Right ventricle myocardium inferior (tissue), 1 donor: ENCODE measurements at regions not wholly inside any gene's neighbourhood (a gene's known extent, or its start where the extent isn't known, plus 50 kb on each side); places are given as distances from the start of the nearest gene placed in this dataset.
"Not testable (repeated sequence)": the region's sequence is repeated elsewhere in the genome, so short reads cannot be mapped to it uniquely, and the experiment has no call there.

Experiments used
- ATAC-seq: fragments of 200-7000 bp; cut with Tn5 transposase; one replicate; pipeline ENCODE4 v1.9.1; 2020; ENCODE audit warnings: mild to moderate bottlenecking, moderate library complexity
- DNase-seq: peaks from one replicate; pipeline ENCODE4 v3.0.0; 2021; ENCODE audit errors: missing footprints
- intact Hi-C: fragments of 100-400 bp; cut with DNase I; formaldehyde crosslinking; loops from one replicate; pipeline ENCODE4 v1.11.0; 2022
- donor health status: DM: no; HTN: yes; CAD: no; lungs with severe emphysema.

GRCh38 chr12:94017247-94017646, 131.1 kb upstream of the PLXNC1 start:
- intact Hi-C loops, ATAC-seq, DNase-seq: not testable (repeated sequence)

- DNase-seq = no peak
- intact Hi-C loops = no loop called here
- peak; percentile 63 for ATAC-seq
These were observed 128.0 kb upstream of the PLXNC1 start for GRCh38 chr12:94020335-94020734.

- intact Hi-C loops = no loop called here
- ATAC-seq (no peak), DNase-seq (no peak)
These were observed 124.5 kb upstream of the PLXNC1 start for GRCh38 chr12:94023879-94024278.

- DNase-seq = no peak
- no peak for ATAC-seq
- intact Hi-C loops = no loop called here
These were observed 123.3 kb upstream of the PLXNC1 start for GRCh38 chr12:94025068-94025467.

- no peak for ATAC-seq
- no peak for DNase-seq
- intact Hi-C loops = no loop called here
These were observed 122.6 kb upstream of the PLXNC1 start for GRCh38 chr12:94025756-94026155.

- intact Hi-C loops = no loop called here
- no peak for ATAC-seq
- no peak for DNase-seq
These were observed 121.8 kb upstream of the PLXNC1 start for GRCh38 chr12:94026596-94026995.

- DNase-seq (no peak), ATAC-seq (no peak)
- intact Hi-C loops = no loop called here
These were observed 120.8 kb upstream of the PLXNC1 start for GRCh38 chr12:94027561-94027960.

- ATAC-seq (no peak), DNase-seq (no peak)
- intact Hi-C loops = no loop called here
These were observed 116.6 kb upstream of the PLXNC1 start for GRCh38 chr12:94031763-94032162.

GRCh38 chr12:94032368-94032767, 116.0 kb upstream of the PLXNC1 start:
- ATAC-seq = no peak
- intact Hi-C loops = no loop called here

GRCh38 chr12:94033101-94033500, 115.3 kb upstream of the PLXNC1 start:
- intact Hi-C loops = no loop called here
- ATAC-seq = no peak
- no peak for DNase-seq

More at GRCh38 chr12:94032368-94032767, 116.0 kb upstream of the PLXNC1 start:
- no peak for DNase-seq

GRCh38 chr12:94033784-94034183, 114.6 kb upstream of the PLXNC1 start:
- DNase-seq (no peak), ATAC-seq (no peak)
- intact Hi-C loops = no loop called here

GRCh38 chr12:94037444-94037843, 110.9 kb upstream of the PLXNC1 start:
- DNase-seq = peak; percentile 68
- intact Hi-C loops = no loop called here
- peak; percentile 46 for ATAC-seq

GRCh38 chr12:94038605-94039004, 109.8 kb upstream of the PLXNC1 start:
- DNase-seq = no peak
- ATAC-seq = no peak
- intact Hi-C loops = no loop called here

GRCh38 chr12:94039199-94039840, 109.1 kb upstream of the PLXNC1 start:
- no peak for DNase-seq
- intact Hi-C loops = no loop called here
- no peak for ATAC-seq

- DNase-seq = no peak
- intact Hi-C loops = no loop called here
- peak; percentile 74 for ATAC-seq
These were observed 108.5 kb upstream of the PLXNC1 start for GRCh38 chr12:94039914-94040313.

- ATAC-seq = no peak
These were observed 106.5 kb upstream of the PLXNC1 start for GRCh38 chr12:94041850-94042249.

GRCh38 chr12:94042321-94042720, 106.1 kb upstream of the PLXNC1 start:
- intact Hi-C loops = no loop called here
- ATAC-seq = peak; percentile 61

More at GRCh38 chr12:94041850-94042249, 106.5 kb upstream of the PLXNC1 start:
- DNase-seq = no peak
- intact Hi-C loops = no loop called here

GRCh38 chr12:94046626-94047410, 101.6 kb upstream of the PLXNC1 start:
- intact Hi-C loops = no loop called here
- no peak for ATAC-seq
- no peak for DNase-seq

More at GRCh38 chr12:94042321-94042720, 106.1 kb upstream of the PLXNC1 start:
- DNase-seq = no peak

- intact Hi-C loops = no loop called here
- peak; percentile 85 for ATAC-seq
- DNase-seq = no peak
These were observed 100.4 kb upstream of the PLXNC1 start for GRCh38 chr12:94047781-94048567.

GRCh38 chr12:94048757-94049156, 99.6 kb upstream of the PLXNC1 start:
- DNase-seq (no peak), ATAC-seq (no peak)
- intact Hi-C loops = no loop called here
